Neural progenitor cell (in vitro differentiated cells): ENCODE measurements at regions not wholly inside any gene's neighbourhood (a gene's known extent, or its start where the extent isn't known, plus 50 kb on each side); places are given as distances from the start of the nearest gene placed in this dataset.

Experiments
- DNase-seq: peaks from one replicate; pipeline ENCODE4 v3.0.0-alpha.2; 2016; ENCODE audit warnings: low spot score
- H2AFZ ChIP-seq: fragments of 200-600 bp; sonication (generic); replicated peaks from 2 replicates; pipeline ENCODE4 v1.6.1; 2016; ENCODE audit warnings: antibody characterized with exemption
- H3F3A ChIP-seq: fragments of 200-600 bp; sonication (generic); 2 replicates; pipeline ENCODE4 v1.6.1; 2016; ENCODE audit warnings: antibody characterized with exemption, low read depth
- H3K27ac ChIP-seq: fragments of 200-600 bp; sonication (generic); 2 replicates; pipeline ENCODE4 v1.5.1; 2016; ENCODE audit warnings: mild to moderate bottlenecking
- H3K27me3 ChIP-seq: fragments of 200-600 bp; sonication (generic); 2 replicates; pipeline ENCODE4 v1.6.1; 2016; ENCODE audit warnings: mild to moderate bottlenecking, moderate library complexity
- H3K36me3 ChIP-seq: fragments of 200-600 bp; sonication (generic); 2 replicates; pipeline ENCODE4 v1.5.1; 2016
- H3K4me1 ChIP-seq: fragments of 200-600 bp; sonication (generic); 2 replicates; pipeline ENCODE4 v1.6.1; 2016; ENCODE audit warnings: mixed run types
- H3K4me2 ChIP-seq: fragments of 200-600 bp; sonication (generic); 2 replicates; pipeline ENCODE4 v1.6.1; 2016
- H3K4me3 ChIP-seq: fragments of 200-600 bp; sonication (generic); 2 replicates; pipeline ENCODE4 v1.5.1; 2016
- H3K79me2 ChIP-seq: fragments of 200-600 bp; sonication (generic); 2 replicates; pipeline ENCODE4 v1.6.1; 2016; ENCODE audit warnings: low read depth
- H3K9ac ChIP-seq: fragments of 200-600 bp; sonication (generic); 2 replicates; pipeline ENCODE4 v1.6.1; 2016
- H3K9me3 ChIP-seq: fragments of 200-600 bp; sonication (generic); 2 replicates; pipeline ENCODE4 v1.5.1; 2016; ENCODE audit warnings: low read depth
- H4K20me1 ChIP-seq: fragments of 200-600 bp; sonication (generic); 2 replicates; pipeline ENCODE4 v1.6.1; 2016; ENCODE audit warnings: low read depth
- H3K27ac Mint-ChIP-seq: 3 replicates; pipeline ENCODE4 v1.8.0; 2021; ENCODE audit warnings: mixed read lengths
- H3K27me3 Mint-ChIP-seq: 2 replicates; pipeline ENCODE4 v1.8.0; 2022; ENCODE audit warnings: low read depth, mild to moderate bottlenecking, inconsistent platforms, moderate library complexity, mixed read lengths; ENCODE audit not compliant: insufficient read depth
- H3K36me3 Mint-ChIP-seq: 3 replicates; pipeline ENCODE4 v1.8.0; 2021; ENCODE audit warnings: mixed read lengths
- H3K4me1 Mint-ChIP-seq: 3 replicates; pipeline ENCODE4 v1.8.0; 2021; ENCODE audit warnings: mixed read lengths
- H3K4me3 Mint-ChIP-seq: 3 replicates; pipeline ENCODE4 v1.8.0; 2021; ENCODE audit warnings: mild to moderate bottlenecking, moderate library complexity, mixed read lengths
- H3K9me3 Mint-ChIP-seq: 3 replicates; pipeline ENCODE4 v1.8.0; 2020; ENCODE audit warnings: mixed read lengths
- CTCF ChIP-seq: fragments of 200-600 bp; sonication (generic); IDR thresholded peaks from 2 replicates; pipeline ENCODE4 v1.5.1; 2017; ENCODE audit warnings: antibody characterized with exemption, mild to moderate bottlenecking
- EZH2 ChIP-seq: fragments of 200-600 bp; sonication (generic); IDR thresholded peaks from 2 replicates; pipeline ENCODE4 v1.6.1; 2017; ENCODE audit warnings: antibody characterized with exemption, mild to moderate bottlenecking, moderate library complexity
- EZH2phosphoT487 ChIP-seq: fragments of 200-600 bp; sonication (generic); IDR thresholded peaks from 2 replicates; pipeline ENCODE4 v1.6.1; 2017; ENCODE audit warnings: antibody characterized with exemption

- no peak for TF ChIP-seq EZH2
- no peak for TF ChIP-seq EZH2phosphoT487
- H3K36me3 ChIP-seq: no peaks in the 10 kb centered on the region
- no peak overlapping the region for H3K27ac Mint-ChIP-seq
- no peaks in the 10 kb centered on the region for H3K79me2 ChIP-seq
- no peak overlapping the region for H3K4me3 Mint-ChIP-seq
- H3K27ac ChIP-seq: no peak overlapping the region
- peaks cover 100% of the 10 kb centered on the region for H3K27me3 ChIP-seq
- H3K9me3 Mint-ChIP-seq: peaks cover 3% of the 10 kb centered on the region
- H2AFZ ChIP-seq: no peak overlapping the region
- H4K20me1 ChIP-seq: no peaks in the 10 kb centered on the region
- no peaks in the 10 kb centered on the region for H3K27me3 Mint-ChIP-seq
- no peaks in the 10 kb centered on the region for H3K36me3 Mint-ChIP-seq
- no peak for DNase-seq
- no peaks in the 10 kb centered on the region for H3F3A ChIP-seq
- no peak overlapping the region for H3K4me2 ChIP-seq
- peaks cover 3% of the 10 kb centered on the region for H3K4me1 Mint-ChIP-seq
- H3K9ac ChIP-seq: no peak overlapping the region
- peaks cover 4% of the 10 kb centered on the region for H3K4me1 ChIP-seq
- H3K4me3 ChIP-seq: no peak overlapping the region
- no peaks in the 10 kb centered on the region for H3K9me3 ChIP-seq
These were observed 202.0 kb upstream of the CPHXL start for GRCh38 chr16:75928295-75928694.

- DNase-seq: no peak
- Histone ChIP-seq H3K27ac (no peak overlapping the region), H3K79me2 (no peaks in the 10 kb centered on the region), H3K9me3 (no peaks in the 10 kb centered on the region), H3K4me2 (no peak overlapping the region), H3K36me3 (no peaks in the 10 kb centered on the region), H3K27me3 (peaks cover 100% of the 10 kb centered on the region), H2AFZ (no peak overlapping the region), H3K9ac (no peak overlapping the region), H4K20me1 (no peaks in the 10 kb centered on the region), H3K4me3 (no peak overlapping the region), H3F3A (no peaks in the 10 kb centered on the region), H3K4me1 (peaks cover 4% of the 10 kb centered on the region)
- H3K9me3 Mint-ChIP-seq: peaks cover 3% of the 10 kb centered on the region
- H3K27ac Mint-ChIP-seq: no peak overlapping the region
- H3K27me3 Mint-ChIP-seq: peaks cover 1% of the 10 kb centered on the region
- TF ChIP-seq EZH2phosphoT487: no peak
- no peak for TF ChIP-seq CTCF
- TF ChIP-seq EZH2: no peak
- peaks cover 3% of the 10 kb centered on the region for H3K4me1 Mint-ChIP-seq
- H3K4me3 Mint-ChIP-seq: no peak overlapping the region
- no peaks in the 10 kb centered on the region for H3K36me3 Mint-ChIP-seq
These were observed 202.8 kb upstream of the CPHXL start for GRCh38 chr16:75929046-75929445.

- H3K4me3 ChIP-seq: no peak overlapping the region
- no peaks in the 10 kb centered on the region for H3K9me3 ChIP-seq
- H3K79me2 ChIP-seq: no peaks in the 10 kb centered on the region
- peaks cover 3% of the 10 kb centered on the region for H3K4me1 Mint-ChIP-seq
- H3K27ac ChIP-seq: no peak overlapping the region
- no peaks in the 10 kb centered on the region for H3K36me3 ChIP-seq
- H4K20me1 ChIP-seq: no peaks in the 10 kb centered on the region
- H3F3A ChIP-seq: no peaks in the 10 kb centered on the region
- TF ChIP-seq EZH2: no peak
- TF ChIP-seq CTCF: no peak
- no peak for TF ChIP-seq EZH2phosphoT487
- H3K4me1 ChIP-seq: peaks cover 4% of the 10 kb centered on the region
- H3K27me3 ChIP-seq: peaks cover 92% of the 10 kb centered on the region
- H3K27ac Mint-ChIP-seq: no peak overlapping the region
- H2AFZ ChIP-seq: no peak overlapping the region
- peaks cover 3% of the 10 kb centered on the region for H3K9me3 Mint-ChIP-seq
- H3K9ac ChIP-seq: no peak overlapping the region
- no peak overlapping the region for H3K4me2 ChIP-seq
- H3K36me3 Mint-ChIP-seq: no peaks in the 10 kb centered on the region
- no peak for DNase-seq
- H3K4me3 Mint-ChIP-seq: no peak overlapping the region
- peaks cover 2% of the 10 kb centered on the region for H3K27me3 Mint-ChIP-seq
These were observed 204.8 kb upstream of the CPHXL start for GRCh38 chr16:75931043-75931442.

- H3K36me3 Mint-ChIP-seq: no peaks in the 10 kb centered on the region
- H2AFZ ChIP-seq: no peak overlapping the region
- no peaks in the 10 kb centered on the region for H3K9me3 ChIP-seq
- no peaks in the 10 kb centered on the region for H3K79me2 ChIP-seq
- no peaks in the 10 kb centered on the region for H3F3A ChIP-seq
- no peak for DNase-seq
- peaks cover 4% of the 10 kb centered on the region for H3K4me1 ChIP-seq
- no peaks in the 10 kb centered on the region for H3K36me3 ChIP-seq
- H3K4me2 ChIP-seq: no peak overlapping the region
- no peak overlapping the region for H3K4me3 ChIP-seq
- H4K20me1 ChIP-seq: no peaks in the 10 kb centered on the region
- no peak overlapping the region for H3K9ac ChIP-seq
- H3K27me3 ChIP-seq: peaks cover 85% of the 10 kb centered on the region
- H3K4me3 Mint-ChIP-seq: no peak overlapping the region
- no peak overlapping the region for H3K27ac Mint-ChIP-seq
- peaks cover 3% of the 10 kb centered on the region for H3K9me3 Mint-ChIP-seq
- TF ChIP-seq CTCF (no peak), EZH2phosphoT487 (no peak), EZH2 (no peak)
- peaks cover 2% of the 10 kb centered on the region for H3K27me3 Mint-ChIP-seq
- H3K4me1 Mint-ChIP-seq: peaks cover 3% of the 10 kb centered on the region
- no peak overlapping the region for H3K27ac ChIP-seq
These were observed 205.7 kb upstream of the CPHXL start for GRCh38 chr16:75931970-75932369.
